Kasumi-1 (cell line): ENCODE measurements at regions not wholly inside any gene's neighbourhood (a gene's known extent, or its start where the extent isn't known, plus 50 kb on each side); places are given as distances from the start of the nearest gene placed in this dataset.

ENCODE experiments used
- DNase-seq, 2 experiments: peaks; one replicate each; lab custom pipeline; 2025; lab: John Stamatoyannopoulos, UW

DNA sequence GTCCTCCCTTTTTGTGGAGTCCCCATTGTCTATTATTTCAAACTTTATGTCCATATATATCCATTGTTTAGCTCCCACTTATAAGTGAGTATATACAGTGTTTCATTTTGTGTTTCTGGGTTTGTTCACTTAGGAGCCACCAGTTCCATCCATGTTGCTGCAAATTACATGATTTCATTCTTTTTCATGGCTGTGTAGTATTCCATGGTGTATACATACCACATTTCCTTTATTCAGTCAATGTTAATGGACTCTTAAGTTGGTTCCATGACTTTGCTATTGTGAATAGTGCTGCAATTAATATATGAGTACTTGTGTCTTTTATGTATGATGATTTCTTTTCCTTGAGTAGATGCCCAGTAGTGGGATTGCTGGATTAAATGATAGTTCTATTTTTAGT is 329.1 kb downstream of the AR start:
- no peak for DNase-seq

- DNase-seq: peak; percentile 0 to 1
Measured at GRCh38 chrX:67892401-67892800, 348.6 kb downstream of the AR start.

DNA sequence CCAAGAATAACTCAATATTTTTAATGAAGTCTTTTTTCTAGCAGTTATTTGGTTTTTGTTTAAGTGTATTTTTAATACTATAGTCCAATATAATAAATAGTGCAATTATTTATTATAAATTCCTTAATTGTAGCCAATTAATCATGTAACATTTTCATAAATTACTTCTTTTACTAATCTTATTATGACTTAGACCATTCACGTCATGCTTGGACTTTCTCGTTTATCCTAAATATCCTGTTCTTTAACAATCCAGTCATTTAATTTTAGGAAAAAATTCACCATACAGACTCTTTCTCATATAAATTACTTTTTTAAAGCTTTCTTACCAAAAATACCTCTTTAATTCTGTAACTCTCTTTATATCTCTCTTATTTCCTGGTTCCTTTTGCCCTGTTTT is 350.1 kb downstream of the AR start:
- no peak for DNase-seq

GRCh38 chrX:67917421-67918010 is 373.7 kb downstream of the AR start:
- peak; percentile 67 to 72 for DNase-seq

- DNase-seq: peak in 1 of 2 experiments; percentile 5
Measured at GRCh38 chrX:67922966-67923365, 379.1 kb downstream of the AR start.

GRCh38 chrX:67939270-67939669 is 395.4 kb downstream of the AR start:
- no peak for DNase-seq

GRCh38 chrX:67949270-67949669 is 405.4 kb downstream of the AR start:
- DNase-seq: no peak

DNA sequence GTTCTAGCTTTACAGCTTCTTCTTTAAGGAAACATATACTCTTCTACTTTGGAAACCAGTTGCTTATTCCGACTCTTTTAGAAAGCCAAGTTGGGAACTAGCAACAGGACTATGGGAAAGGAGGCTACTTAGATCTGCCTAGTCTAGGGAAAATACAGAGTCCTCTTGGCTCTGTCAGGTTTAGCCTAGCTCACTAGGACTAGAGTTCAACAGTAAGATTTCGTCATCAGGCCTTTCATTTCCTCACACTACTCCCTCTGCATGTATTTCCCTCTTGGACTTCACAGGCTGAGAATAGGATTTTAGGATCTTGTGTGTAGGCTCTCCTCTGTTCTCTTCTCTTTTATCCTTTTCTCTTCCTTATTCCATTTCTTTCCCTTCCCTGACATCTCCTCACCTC is 409.8 kb downstream of the AR start:
- DNase-seq: no peak

DNA sequence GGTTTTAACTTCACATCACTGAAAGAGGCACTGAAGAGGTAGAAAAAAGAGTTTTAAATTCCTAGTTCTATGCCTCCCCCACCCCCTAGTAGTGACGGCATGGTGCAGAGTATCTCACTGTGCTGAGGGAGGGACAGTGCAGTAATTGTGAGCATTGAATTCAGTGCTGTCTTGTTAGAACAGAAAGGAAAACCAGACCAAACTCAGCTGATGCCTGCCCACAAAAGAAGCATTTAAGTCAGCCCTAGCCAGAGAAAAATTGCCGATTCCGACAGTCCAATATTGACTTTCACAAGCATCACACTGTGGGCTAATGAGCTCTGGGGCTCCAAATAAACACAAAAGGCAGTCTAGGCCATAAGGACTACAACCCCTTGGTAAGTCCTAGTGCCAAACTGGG is 417.7 kb downstream of the AR start:
- DNase-seq: no peak
